Smooth muscle cell (in vitro differentiated cells): ENCODE measurements at regions not wholly inside any gene's neighbourhood (a gene's known extent, or its start where the extent isn't known, plus 50 kb on each side); places are given as distances from the start of the nearest gene placed in this dataset.

Experiments used
- DNase-seq: peaks from one replicate; lab custom pipeline; 2025; ENCODE audit not compliant: unreplicated experiment; lab: John Stamatoyannopoulos, UW
- H2AFZ ChIP-seq: fragments of 200-600 bp; sonication (generic); 2 replicates; pipeline ENCODE4 v1.6.0; 2016; ENCODE audit warnings: antibody characterized with exemption, low read depth, mild to moderate bottlenecking
- H3F3A ChIP-seq: fragments of 200-600 bp; sonication (generic); 2 replicates; pipeline ENCODE4 v1.6.0; 2017; ENCODE audit warnings: antibody characterized with exemption, low read depth
- H3K27ac ChIP-seq: fragments of 200-600 bp; sonication (generic); 2 replicates; pipeline ENCODE4 v1.5.1; 2016; ENCODE audit warnings: low read depth, mild to moderate bottlenecking
- H3K27me3 ChIP-seq: fragments of 200-600 bp; sonication (generic); 2 replicates; pipeline ENCODE4 v1.6.1; 2016; ENCODE audit warnings: low read depth, mild to moderate bottlenecking
- H3K36me3 ChIP-seq: fragments of 200-600 bp; sonication (generic); 2 replicates; pipeline ENCODE4 v1.5.1; 2016; ENCODE audit warnings: low read depth
- H3K4me1 ChIP-seq: fragments of 200-600 bp; sonication (generic); 2 replicates; pipeline ENCODE4 v1.5.1; 2016; ENCODE audit warnings: low read depth
- H3K4me2 ChIP-seq: fragments of 200-600 bp; sonication (generic); 2 replicates; pipeline ENCODE4 v1.6.0; 2016; ENCODE audit warnings: mild to moderate bottlenecking
- H3K4me3 ChIP-seq: fragments of 200-600 bp; sonication (generic); 2 replicates; pipeline ENCODE4 v1.5.1; 2016; ENCODE audit warnings: mild to moderate bottlenecking
- H3K79me2 ChIP-seq: fragments of 200-600 bp; sonication (generic); 2 replicates; pipeline ENCODE4 v1.6.0; 2016; ENCODE audit warnings: low read depth, mild to moderate bottlenecking
- H3K9ac ChIP-seq: fragments of 200-600 bp; sonication (generic); 2 replicates; pipeline ENCODE4 v1.6.0; 2016; ENCODE audit warnings: low read depth
- H3K9me3 ChIP-seq: fragments of 200-600 bp; sonication (generic); replicated peaks from 2 replicates; pipeline ENCODE4 v1.5.1; 2016; ENCODE audit warnings: low read depth
- H4K20me1 ChIP-seq: fragments of 200-600 bp; sonication (generic); 2 replicates; pipeline ENCODE4 v1.6.0; 2016; ENCODE audit warnings: low read depth
- CTCF ChIP-seq: fragments of 200-600 bp; sonication (generic); IDR thresholded peaks from 2 replicates; pipeline ENCODE4 v1.5.1; 2017; ENCODE audit warnings: borderline replicate concordance, mild to moderate bottlenecking, antibody characterized with exemption; ENCODE audit not compliant: insufficient read depth, poor library complexity, severe bottlenecking
- WGBS: methylation state at CpG from one replicate; pipeline ENCODE4 v1.1.7; 2016; ENCODE audit warnings: low lambda C conversion rate; 5-methylcytosine and 5-hydroxymethylcytosine counted together

GRCh38 chr6:108736832-108737231 lies 111.4 kb upstream of the ARMC2 start:
- Histone ChIP-seq H3K4me2 (peak overlapping the region; percentile 42), H3K4me3 (no peak overlapping the region), H4K20me1 (no peaks in the 10 kb centered on the region), H3K36me3 (no peaks in the 10 kb centered on the region), H2AFZ (no peak overlapping the region), H3K27ac (peak overlapping the region; percentile 98), H3K27me3 (no peaks in the 10 kb centered on the region), H3K9me3 (no peaks in the 10 kb centered on the region), H3F3A (peaks cover 21% of the 10 kb centered on the region), H3K9ac (peak overlapping the region; percentile 67), H3K4me1 (peaks cover 10% of the 10 kb centered on the region), H3K79me2 (no peaks in the 10 kb centered on the region)
- 23% methylated on average over 4 of the region's 4 CpGs for WGBS
- no peak for TF ChIP-seq CTCF
- DNase-seq: no peak

- Histone ChIP-seq H3K4me1 (peaks cover 8% of the 10 kb centered on the region), H3K9me3 (no peaks in the 10 kb centered on the region), H3K4me2 (peak overlapping the region; percentile 76), H4K20me1 (no peaks in the 10 kb centered on the region), H3K27ac (peak overlapping the region; percentile 98), H3K79me2 (no peaks in the 10 kb centered on the region), H3K36me3 (no peaks in the 10 kb centered on the region), H3K4me3 (no peak overlapping the region), H3K27me3 (no peaks in the 10 kb centered on the region), H3F3A (peaks cover 21% of the 10 kb centered on the region), H2AFZ (peak overlapping the region; percentile 25), H3K9ac (peak overlapping the region; percentile 89)
- no peak for DNase-seq
- TF ChIP-seq CTCF: no peak
- WGBS: 60% methylated on average over 18 of the region's 18 CpGs
These were observed 110.4 kb upstream of the ARMC2 start for GRCh38 chr6:108737594-108738546.

- H3K79me2 ChIP-seq: no peaks in the 10 kb centered on the region
- H3K4me1 ChIP-seq: peaks cover 8% of the 10 kb centered on the region
- H3K36me3 ChIP-seq: no peaks in the 10 kb centered on the region
- H3K27me3 ChIP-seq: no peaks in the 10 kb centered on the region
- no peaks in the 10 kb centered on the region for H4K20me1 ChIP-seq
- H3K9ac ChIP-seq: peak overlapping the region; percentile 89
- H3K9me3 ChIP-seq: no peaks in the 10 kb centered on the region
- DNase-seq: no peak
- no peak overlapping the region for H3K4me3 ChIP-seq
- peak overlapping the region; percentile 98 for H3K27ac ChIP-seq
- peak overlapping the region; percentile 25 for H2AFZ ChIP-seq
- H3K4me2 ChIP-seq: peak overlapping the region; percentile 76
- 83% methylated on average over 16 of the region's 16 CpGs for WGBS
- peaks cover 21% of the 10 kb centered on the region for H3F3A ChIP-seq
- no peak for TF ChIP-seq CTCF
These were observed 109.4 kb upstream of the ARMC2 start for GRCh38 chr6:108738684-108739416.
